ENCODE measurements at regions not wholly inside any gene's neighbourhood (a gene's known extent, or its start where the extent isn't known, plus 50 kb on each side); places are given as distances from the start of the nearest gene placed in this dataset.

DNA sequence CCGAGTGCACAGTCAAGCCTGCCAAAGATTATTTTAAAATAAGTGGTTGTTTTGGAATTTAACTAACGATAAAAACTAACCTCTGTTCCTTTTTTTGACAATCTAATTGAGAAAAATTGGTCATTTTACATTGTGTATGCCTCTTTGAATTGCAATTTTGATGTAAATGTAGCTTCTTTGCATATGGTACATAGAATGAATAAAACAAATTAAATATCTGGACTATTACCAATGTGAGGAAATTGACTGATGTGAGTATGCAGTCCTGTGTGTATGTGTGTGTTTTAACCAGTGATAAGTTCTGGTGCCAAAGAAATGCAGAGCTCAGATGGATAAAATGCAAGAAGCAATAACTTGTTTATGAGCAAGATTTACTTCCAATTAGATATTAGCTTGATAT, 281.3 kb upstream of the ZP4 start:
- no peak for TF ChIP-seq POLR2A (IDR thresholded peaks at IDR 0.05)
- TF ChIP-seq, protein P1, sequence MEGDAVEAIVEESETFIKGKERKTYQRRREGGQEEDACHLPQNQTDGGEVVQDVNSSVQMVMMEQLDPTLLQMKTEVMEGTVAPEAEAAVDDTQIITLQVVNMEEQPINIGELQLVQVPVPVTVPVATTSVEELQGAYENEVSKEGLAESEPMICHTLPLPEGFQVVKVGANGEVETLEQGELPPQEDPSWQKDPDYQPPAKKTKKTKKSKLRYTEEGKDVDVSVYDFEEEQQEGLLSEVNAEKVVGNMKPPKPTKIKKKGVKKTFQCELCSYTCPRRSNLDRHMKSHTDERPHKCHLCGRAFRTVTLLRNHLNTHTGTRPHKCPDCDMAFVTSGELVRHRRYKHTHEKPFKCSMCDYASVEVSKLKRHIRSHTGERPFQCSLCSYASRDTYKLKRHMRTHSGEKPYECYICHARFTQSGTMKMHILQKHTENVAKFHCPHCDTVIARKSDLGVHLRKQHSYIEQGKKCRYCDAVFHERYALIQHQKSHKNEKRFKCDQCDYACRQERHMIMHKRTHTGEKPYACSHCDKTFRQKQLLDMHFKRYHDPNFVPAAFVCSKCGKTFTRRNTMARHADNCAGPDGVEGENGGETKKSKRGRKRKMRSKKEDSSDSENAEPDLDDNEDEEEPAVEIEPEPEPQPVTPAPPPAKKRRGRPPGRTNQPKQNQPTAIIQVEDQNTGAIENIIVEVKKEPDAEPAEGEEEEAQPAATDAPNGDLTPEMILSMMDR (IDR thresholded peaks at IDR 0.05) = no peak

All from adrenal gland (tissue), 5 donors.